Trophoblast cell (in vitro differentiated cells and primary cell): ENCODE measurements at regions not wholly inside any gene's neighbourhood (a gene's known extent, or its start where the extent isn't known, plus 50 kb on each side); places are given as distances from the start of the nearest gene placed in this dataset.
A peak's percentile ranks its signal among the peaks of the same experiment; 100 is the strongest.

Experiments
- DNase-seq, 2 donors: peaks; one replicate each; pipeline ENCODE4 v3.0.0-alpha.2; 2016
- H2AFZ ChIP-seq: 2 replicates; pipeline ENCODE4 v1.6.1; 2013; ENCODE audit warnings: low read length, moderate library complexity, mild to moderate bottlenecking; ENCODE audit not compliant: insufficient read depth, poor library complexity
- H2AK5ac ChIP-seq: 2 replicates; pipeline ENCODE4 v1.6.1; 2013; ENCODE audit warnings: mild to moderate bottlenecking, low read length
- H2BK120ac ChIP-seq: 2 replicates; pipeline ENCODE4 v1.6.1; 2013; ENCODE audit warnings: low read length, mild to moderate bottlenecking, moderate library complexity; ENCODE audit not compliant: insufficient read depth, poor library complexity
- H2BK12ac ChIP-seq: 2 replicates; pipeline ENCODE4 v1.6.1; 2013; ENCODE audit warnings: mild to moderate bottlenecking, low read length, moderate library complexity
- H2BK5ac ChIP-seq: 2 replicates; pipeline ENCODE4 v1.6.1; 2013; ENCODE audit warnings: low read length, low read depth, moderate library complexity, mild to moderate bottlenecking; ENCODE audit not compliant: poor library complexity
- H3K14ac ChIP-seq: 2 replicates; pipeline ENCODE4 v1.6.1; 2013; ENCODE audit warnings: mild to moderate bottlenecking, low read length
- H3K18ac ChIP-seq: 2 replicates; pipeline ENCODE4 v1.6.1; 2013; ENCODE audit warnings: mild to moderate bottlenecking, low read length
- H3K23ac ChIP-seq: 2 replicates; pipeline ENCODE4 v1.6.1; 2013; ENCODE audit warnings: low read length
- H3K27ac ChIP-seq: 2 replicates; pipeline ENCODE4 v1.5.1; 2013; ENCODE audit warnings: low read depth, mild to moderate bottlenecking, inconsistent platforms, low read length, moderate library complexity
- H3K27me3 ChIP-seq: 2 replicates; pipeline ENCODE4 v1.6.1; 2013; ENCODE audit warnings: inconsistent platforms, mild to moderate bottlenecking, low read length, moderate library complexity; ENCODE audit not compliant: insufficient read depth
- H3K36me3 ChIP-seq, 2 experiments: 1 replicate in 1 of 2; 2 replicates in 1 of 2; pipeline ENCODE4 v1.6.1; 2013; ENCODE audit warnings: low read length in 2 of 2, mild to moderate bottlenecking in 2 of 2, moderate library complexity in 1 of 2; ENCODE audit not compliant: insufficient read depth in 2 of 2, control insufficient read depth in 1 of 2
- H3K4ac ChIP-seq: 2 replicates; pipeline ENCODE4 v1.6.1; 2013; ENCODE audit warnings: low read depth, mild to moderate bottlenecking, low read length, moderate library complexity
- H3K4me1 ChIP-seq, 2 experiments: 1 replicate in 1 of 2; 2 replicates in 1 of 2; pipeline ENCODE4 v1.6.1; 2013; ENCODE audit warnings: low read length in 2 of 2, mild to moderate bottlenecking in 2 of 2, moderate library complexity in 1 of 2; ENCODE audit not compliant: insufficient read depth in 2 of 2, control insufficient read depth in 1 of 2
- H3K4me2 ChIP-seq: 2 replicates; pipeline ENCODE4 v1.6.1; 2013; ENCODE audit warnings: inconsistent platforms, mild to moderate bottlenecking, low read length, moderate library complexity
- H3K4me3 ChIP-seq: 2 replicates; pipeline ENCODE4 v1.5.1; 2013; ENCODE audit warnings: mild to moderate bottlenecking, low read depth, low read length, inconsistent platforms
- H3K79me1 ChIP-seq: one replicate; pipeline ENCODE4 v1.6.1; 2013; ENCODE audit warnings: low read length
- H3K79me2 ChIP-seq: 2 replicates; pipeline ENCODE4 v1.6.1; 2013; ENCODE audit warnings: low read length, mild to moderate bottlenecking; ENCODE audit not compliant: control insufficient read depth, insufficient read depth, poor library complexity
- H3K9ac ChIP-seq: 2 replicates; pipeline ENCODE4 v1.6.1; 2013; ENCODE audit warnings: mild to moderate bottlenecking, low read length
- H3K9me3 ChIP-seq: 2 replicates; pipeline ENCODE4 v1.6.1; 2013; ENCODE audit warnings: low read depth, mild to moderate bottlenecking, control low read depth, inconsistent platforms, low read length; ENCODE audit not compliant: insufficient read depth
- H4K12ac ChIP-seq: 2 replicates; pipeline ENCODE4 v1.6.1; 2013; ENCODE audit warnings: low read depth, mild to moderate bottlenecking, low read length, moderate library complexity
- H4K8ac ChIP-seq: 2 replicates; pipeline ENCODE4 v1.6.1; 2013; ENCODE audit warnings: low read depth, mild to moderate bottlenecking, low read length, moderate library complexity
- H4K91ac ChIP-seq: one replicate; pipeline ENCODE4 v1.6.1; 2013; ENCODE audit warnings: low read depth, mild to moderate bottlenecking, low read length, moderate library complexity
- WGBS: extraction: QIAGEN DNeasy Blood & Tissue Kit; methylation state at CpG from one replicate; pipeline ENCODE4 v1.1.7; 2013; ENCODE audit warnings: missing lambda C conversion rate; ENCODE audit not compliant: insufficient read length, insufficient coverage; ENCODE audit errors: extremely low coverage; 5-methylcytosine and 5-hydroxymethylcytosine counted together

DNA sequence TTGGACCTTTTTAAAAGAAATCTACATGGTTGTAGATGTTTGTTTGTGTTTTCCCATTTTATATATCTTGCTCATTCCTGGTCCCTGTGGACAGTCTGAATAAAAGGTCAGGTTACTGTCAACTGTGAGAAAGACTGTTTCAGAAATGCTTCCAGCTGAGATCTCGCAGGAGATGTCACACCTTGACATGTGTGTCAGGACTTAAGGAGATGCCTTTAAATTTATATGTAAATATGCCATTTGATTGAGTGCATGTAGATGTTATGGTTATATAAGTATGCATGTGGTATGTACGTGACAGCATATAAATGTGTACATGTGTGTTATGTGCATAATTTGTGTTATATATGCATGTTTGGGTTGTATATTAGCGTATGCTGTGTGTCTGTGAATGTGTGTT is 2172.3 kb upstream of the CELF4 start:
- no peaks in the 10 kb centered on the region for H3K27me3 ChIP-seq
- H2AFZ ChIP-seq = no peak overlapping the region
- no peak overlapping the region for H3K4me2 ChIP-seq
- H4K12ac ChIP-seq = no peak overlapping the region
- no peaks in the 10 kb centered on the region for H3K79me2 ChIP-seq
- H3K18ac ChIP-seq = no peak overlapping the region
- H3K27ac ChIP-seq = no peak overlapping the region
- no peak overlapping the region for H2BK12ac ChIP-seq
- H3K4me1 ChIP-seq = no peaks in the 10 kb centered on the region
- no peak for DNase-seq
- H3K9me3 ChIP-seq = no peaks in the 10 kb centered on the region
- H3K79me1 ChIP-seq = no peaks in the 10 kb centered on the region
- no peak overlapping the region for H4K8ac ChIP-seq
- H3K9ac ChIP-seq = no peak overlapping the region
- H3K4me3 ChIP-seq = no peak overlapping the region
- WGBS = no CpG with 5 or more reads among the region's 3 CpGs
- H2AK5ac ChIP-seq = no peak overlapping the region
- no peak overlapping the region for H2BK120ac ChIP-seq
- H4K91ac ChIP-seq = no peak overlapping the region
- H2BK5ac ChIP-seq = no peak overlapping the region
- H3K14ac ChIP-seq = no peak overlapping the region
- H3K23ac ChIP-seq = no peak overlapping the region
- no peak overlapping the region for H3K4ac ChIP-seq
- H3K36me3 ChIP-seq = no peaks in the 10 kb centered on the region

DNA sequence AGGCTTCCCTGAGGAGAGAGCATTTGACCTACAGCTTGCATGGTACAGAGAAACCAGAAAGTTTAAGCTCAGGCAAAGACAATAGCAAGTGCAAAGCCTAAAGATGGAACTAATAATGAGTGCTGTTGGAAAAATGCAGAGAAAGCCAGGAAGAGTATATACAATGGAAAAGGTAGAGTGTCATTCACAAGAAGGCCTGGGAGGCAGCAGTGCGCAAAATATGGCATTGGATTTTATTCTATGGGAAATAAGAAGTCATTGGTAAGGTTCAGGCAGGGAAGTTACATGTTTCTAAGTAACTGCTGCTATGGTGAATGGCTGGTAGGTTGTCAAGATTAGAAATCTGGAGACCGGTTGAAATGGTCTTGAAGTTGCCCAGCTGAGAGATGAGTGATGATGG is 2167.3 kb upstream of the CELF4 start:
- Histone ChIP-seq H3K27ac (no peak overlapping the region), H3K18ac (no peak overlapping the region), H4K12ac (no peak overlapping the region), H3K27me3 (no peaks in the 10 kb centered on the region), H4K91ac (no peak overlapping the region), H2AK5ac (no peak overlapping the region), H2BK120ac (no peak overlapping the region), H2BK5ac (no peak overlapping the region), H2BK12ac (no peak overlapping the region), H3K79me2 (no peaks in the 10 kb centered on the region), H3K23ac (no peak overlapping the region), H3K4me3 (no peak overlapping the region), H3K36me3 (no peaks in the 10 kb centered on the region), H3K14ac (no peak overlapping the region), H2AFZ (no peak overlapping the region), H3K9ac (no peak overlapping the region), H3K4ac (no peak overlapping the region), H4K8ac (no peak overlapping the region), H3K79me1 (no peaks in the 10 kb centered on the region), H3K4me1 (no peaks in the 10 kb centered on the region), H3K9me3 (no peaks in the 10 kb centered on the region), H3K4me2 (no peak overlapping the region)
- no CpG with 5 or more reads among the region's 2 CpGs for WGBS
- DNase-seq = peak; percentile 2 to 42

DNA sequence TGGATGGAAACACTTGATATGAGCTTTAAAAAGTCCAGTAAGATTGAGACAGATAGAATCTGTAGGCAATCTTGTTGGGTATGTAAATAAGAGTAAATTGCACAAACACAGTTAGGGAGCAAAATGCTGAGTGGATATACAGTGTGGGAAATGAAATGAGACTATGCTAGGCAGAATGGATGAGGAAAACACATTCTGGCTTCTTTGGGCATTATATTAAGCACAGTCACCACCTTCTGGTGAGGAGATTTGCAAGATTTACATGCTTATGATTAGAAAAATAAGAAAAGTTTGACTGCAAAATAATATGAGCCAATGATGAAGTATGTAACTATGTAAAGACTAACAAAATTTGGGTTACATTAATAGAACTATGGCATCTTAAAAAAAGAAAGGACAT is 2165.0 kb upstream of the CELF4 start:
- Histone ChIP-seq H2AK5ac (no peak overlapping the region), H3K4ac (no peak overlapping the region), H2BK5ac (no peak overlapping the region), H3K14ac (no peak overlapping the region), H3K79me1 (no peaks in the 10 kb centered on the region), H3K9me3 (no peaks in the 10 kb centered on the region), H3K36me3 (no peaks in the 10 kb centered on the region), H3K4me3 (no peak overlapping the region), H3K4me2 (no peak overlapping the region), H3K18ac (no peak overlapping the region), H3K27me3 (no peaks in the 10 kb centered on the region), H3K79me2 (no peaks in the 10 kb centered on the region), H2BK12ac (no peak overlapping the region), H4K8ac (no peak overlapping the region), H3K9ac (no peak overlapping the region), H2BK120ac (no peak overlapping the region), H3K4me1 (no peaks in the 10 kb centered on the region), H2AFZ (no peak overlapping the region), H4K12ac (no peak overlapping the region), H4K91ac (no peak overlapping the region), H3K27ac (no peak overlapping the region), H3K23ac (no peak overlapping the region)
- no peak for DNase-seq

DNA sequence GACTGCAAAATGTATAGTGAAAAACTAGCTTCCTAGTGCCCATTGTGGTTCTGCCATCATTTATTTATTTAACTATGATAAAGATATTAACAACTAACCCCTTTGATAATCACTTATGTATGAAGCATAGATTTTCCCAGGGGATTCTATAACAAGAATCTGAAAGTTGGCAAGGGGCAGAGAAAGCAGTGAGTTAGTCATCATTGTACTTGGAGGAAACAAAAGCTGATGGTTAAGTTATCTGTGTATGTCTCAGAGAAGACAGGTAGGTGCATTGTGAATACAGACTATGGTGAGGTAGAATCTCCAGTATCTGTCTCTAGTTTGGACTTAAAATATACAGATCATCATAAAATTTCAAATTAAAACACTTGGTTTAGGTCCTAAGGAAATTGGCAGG is 2159.1 kb upstream of the CELF4 start:
- DNase-seq = no peak
- H4K12ac ChIP-seq = no peak overlapping the region
- no peaks in the 10 kb centered on the region for H3K27me3 ChIP-seq
- H3K23ac ChIP-seq = no peak overlapping the region
- H3K36me3 ChIP-seq = no peaks in the 10 kb centered on the region
- no peak overlapping the region for H3K4ac ChIP-seq
- no peak overlapping the region for H2BK5ac ChIP-seq
- H3K4me1 ChIP-seq = no peaks in the 10 kb centered on the region
- H3K27ac ChIP-seq = no peak overlapping the region
- no peak overlapping the region for H3K9ac ChIP-seq
- H3K79me1 ChIP-seq = no peaks in the 10 kb centered on the region
- no peak overlapping the region for H3K4me2 ChIP-seq
- no peak overlapping the region for H3K18ac ChIP-seq
- H3K79me2 ChIP-seq = no peaks in the 10 kb centered on the region
- no peak overlapping the region for H3K4me3 ChIP-seq
- H4K8ac ChIP-seq = no peak overlapping the region
- H4K91ac ChIP-seq = no peak overlapping the region
- H2BK120ac ChIP-seq = no peak overlapping the region
- H2AK5ac ChIP-seq = no peak overlapping the region
- no peak overlapping the region for H3K14ac ChIP-seq
- no peak overlapping the region for H2BK12ac ChIP-seq
- H2AFZ ChIP-seq = no peak overlapping the region
- H3K9me3 ChIP-seq = no peaks in the 10 kb centered on the region

DNA sequence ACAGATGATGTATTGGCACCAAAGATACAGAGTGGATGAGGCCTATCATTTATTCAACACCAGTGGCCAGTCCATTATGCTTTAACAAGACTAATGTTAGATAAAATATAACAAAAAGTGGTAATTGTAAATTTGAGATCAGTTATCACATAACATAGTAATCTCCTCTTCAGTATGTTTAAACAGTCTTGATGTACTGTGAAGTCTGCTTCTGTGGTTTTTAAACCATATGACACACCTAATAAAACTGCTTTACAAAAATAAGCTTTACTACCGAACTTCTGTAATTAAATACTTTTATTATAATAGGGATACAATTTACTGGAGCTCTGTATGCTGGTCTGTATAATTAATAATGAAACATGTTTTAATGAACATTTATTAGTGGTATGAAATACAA is 2156.1 kb upstream of the CELF4 start:
- Histone ChIP-seq H4K8ac (no peak overlapping the region), H3K79me1 (no peaks in the 10 kb centered on the region), H3K27me3 (no peaks in the 10 kb centered on the region), H3K4me3 (no peak overlapping the region), H2BK120ac (no peak overlapping the region), H2BK5ac (no peak overlapping the region), H3K14ac (no peak overlapping the region), H2AK5ac (no peak overlapping the region), H3K23ac (no peak overlapping the region), H3K9me3 (no peaks in the 10 kb centered on the region), H4K12ac (no peak overlapping the region), H2AFZ (no peak overlapping the region), H3K4me1 (no peaks in the 10 kb centered on the region), H3K9ac (no peak overlapping the region), H3K79me2 (no peaks in the 10 kb centered on the region), H2BK12ac (no peak overlapping the region), H3K27ac (no peak overlapping the region), H4K91ac (no peak overlapping the region), H3K4me2 (no peak overlapping the region), H3K4ac (no peak overlapping the region), H3K36me3 (no peaks in the 10 kb centered on the region), H3K18ac (no peak overlapping the region)
- WGBS = no CpG with 5 or more reads among the region's 1 CpG
- DNase-seq = no peak
